H1 (cell line): ENCODE measurements at regions not wholly inside any gene's neighbourhood (a gene's known extent, or its start where the extent isn't known, plus 50 kb on each side); places are given as distances from the start of the nearest gene placed in this dataset.

ENCODE experiments used
- CTCF ChIA-PET: fragments of 300-600 bp; sonication (Branson Sonifier 250); formaldehyde crosslinking; loops from one replicate; lab custom pipeline; 2021; ENCODE audit not compliant: partially characterized antibody; lab: Charles Lee
- POLR2A ChIA-PET: fragments of 300-600 bp; sonication (Branson Sonifier 250); formaldehyde crosslinking; loops from one replicate; lab custom pipeline; 2021; ENCODE audit warnings: inconsistent platforms; ENCODE audit not compliant: partially characterized antibody; lab: Charles Lee
- DNase-seq, 2 experiments: peaks; one replicate each; pipeline versions ENCODE4 v3.0.0 to v3.0.0-alpha.2; 2010 to 2022; ENCODE audit warnings: low spot score in 2 of 2, low read depth in 1 of 2, mixed read lengths in 1 of 2
- FAIRE-seq: peaks from 2 replicates; lab custom pipeline; 2011; peaks lifted over from hg19 to GRCh38; lab: Jason Lieb, UNC
- H2AFZ ChIP-seq: 2 replicates; pipeline ENCODE4 v1.8.1; 2012; ENCODE audit warnings: low read length, inconsistent platforms
- H2AK5ac ChIP-seq: 2 replicates; pipeline ENCODE4 v1.6.1; 2013; ENCODE audit warnings: low read depth, low read length
- H2BK120ac ChIP-seq: replicated peaks from 2 replicates; pipeline ENCODE3; 2013; ENCODE audit warnings: low read depth, low read length, inconsistent platforms
- H2BK12ac ChIP-seq: 2 replicates; pipeline ENCODE4 v1.6.1; 2013; ENCODE audit warnings: low read depth, low read length
- H2BK15ac ChIP-seq: 2 replicates; pipeline ENCODE4 v1.6.1; 2013; ENCODE audit warnings: low read length
- H2BK20ac ChIP-seq: 2 replicates; pipeline ENCODE4 v1.6.1; 2013; ENCODE audit warnings: low read length
- H2BK5ac ChIP-seq: 2 replicates; pipeline ENCODE4 v1.6.1; 2013; ENCODE audit warnings: low read depth, low read length
- H3K14ac ChIP-seq: 2 replicates; pipeline ENCODE4 v1.6.1; 2013; ENCODE audit warnings: inconsistent platforms; ENCODE audit not compliant: insufficient read length
- H3K18ac ChIP-seq: 2 replicates; pipeline ENCODE4 v1.6.1; 2013; ENCODE audit warnings: low read length; ENCODE audit errors: extremely low read depth
- H3K23ac ChIP-seq: 2 replicates; pipeline ENCODE4 v1.6.1; 2013; ENCODE audit warnings: inconsistent platforms; ENCODE audit not compliant: insufficient read length
- H3K23me2 ChIP-seq: 2 replicates; pipeline ENCODE4 v1.6.1; 2013; ENCODE audit warnings: low read depth, low read length
- H3K27ac ChIP-seq: 2 replicates; pipeline ENCODE4 v1.6.1; 2011; ENCODE audit warnings: low read depth, low read length, inconsistent platforms
- H3K27me3 ChIP-seq, 4 experiments: replicated peaks in 1 of 4; 1 replicate in 1 of 4; 2 replicates in 3 of 4; pipeline versions ENCODE4 v1.6.1 to v1.8.1; 2011 to 2013; ENCODE audit warnings: low read length in 3 of 4, mild to moderate bottlenecking in 3 of 4, inconsistent platforms in 2 of 4, mixed read lengths in 2 of 4, moderate library complexity in 1 of 4; ENCODE audit not compliant: control insufficient read depth in 3 of 4, insufficient read depth in 3 of 4; ENCODE audit errors: extremely low read depth in 1 of 4
- H3K36me3 ChIP-seq, 4 experiments: 2 replicates each; pipeline versions ENCODE4 v1.6.1 to v1.8.1; 2011 to 2013; ENCODE audit warnings: mild to moderate bottlenecking in 4 of 4, low read length in 3 of 4, moderate library complexity in 2 of 4, control low read depth in 1 of 4, inconsistent platforms in 1 of 4; ENCODE audit not compliant: insufficient read depth in 4 of 4, control insufficient read depth in 2 of 4
- H3K4ac ChIP-seq: replicated peaks from 2 replicates; pipeline ENCODE3; 2013; ENCODE audit warnings: low read length, low read depth, mixed read lengths, inconsistent platforms; ENCODE audit not compliant: insufficient read length
- H3K4me1 ChIP-seq, 4 experiments: replicated peaks in 1 of 4; 1 replicate in 1 of 4; 2 replicates in 3 of 4; pipeline versions ENCODE4 v1.6.1 to v1.8.1; 2011 to 2013; ENCODE audit warnings: low read length in 3 of 4, inconsistent platforms in 2 of 4, mixed read lengths in 1 of 4; ENCODE audit not compliant: insufficient read depth in 4 of 4, control insufficient read depth in 3 of 4
- H3K4me2 ChIP-seq, 2 experiments: 2 replicates each; pipeline versions ENCODE4 v1.6.1 to v1.8.1; 2011 to 2013; ENCODE audit warnings: low read depth in 2 of 2, low read length in 2 of 2, control low read depth in 1 of 2, inconsistent platforms in 1 of 2, mild to moderate bottlenecking in 1 of 2; ENCODE audit not compliant: insufficient read depth in 1 of 2
- H3K4me3 ChIP-seq, 4 experiments: fragments of 200-600, 300-600 bp in 1 of 4; sonication (generic), shearing (Covaris generic), sonication (Bioruptor Twin) in 1 of 4; 2 replicates each; pipeline versions ENCODE4 v1.5.1 to v1.8.1; 2011 to 2016; ENCODE audit warnings: low read length in 4 of 4, low read depth in 3 of 4, control low read depth in 2 of 4, inconsistent platforms in 2 of 4, mild to moderate bottlenecking in 2 of 4, mixed read lengths in 1 of 4, moderate library complexity in 1 of 4; ENCODE audit not compliant: insufficient read depth in 2 of 4; ENCODE audit errors: extremely low read depth in 1 of 4
- H3K56ac ChIP-seq: replicated peaks from 2 replicates; pipeline ENCODE3; 2013; ENCODE audit warnings: low read depth, mild to moderate bottlenecking, mixed read lengths, low read length, inconsistent platforms; ENCODE audit not compliant: insufficient read length
- H3K79me1 ChIP-seq: 2 replicates; pipeline ENCODE4 v1.6.1; 2013; ENCODE audit warnings: low read depth, low read length, control low read depth
- H3K79me2 ChIP-seq, 2 experiments: 2 replicates each; pipeline versions ENCODE4 v1.6.1 to v1.8.1; 2012 to 2013; ENCODE audit warnings: low read length in 2 of 2, mild to moderate bottlenecking in 2 of 2, inconsistent platforms in 1 of 2; ENCODE audit not compliant: insufficient read depth in 2 of 2, control insufficient read depth in 1 of 2
- H3K9ac ChIP-seq, 4 experiments: replicated peaks in 1 of 4; 1 replicate in 1 of 4; 2 replicates in 3 of 4; pipeline versions ENCODE4 v1.6.1 to v1.8.1; 2011 to 2013; ENCODE audit warnings: low read depth in 3 of 4, low read length in 3 of 4, control low read depth in 2 of 4, mild to moderate bottlenecking in 2 of 4, moderate library complexity in 2 of 4, inconsistent platforms in 1 of 4; ENCODE audit errors: extremely low read depth in 1 of 4
- H3K9me3 ChIP-seq, 2 experiments: 2 replicates each; pipeline versions ENCODE4 v1.6.1 to v1.8.1; 2012 to 2013; ENCODE audit warnings: mild to moderate bottlenecking in 2 of 2, moderate library complexity in 2 of 2, control low read depth in 1 of 2, inconsistent platforms in 1 of 2, low read depth in 1 of 2, low read length in 1 of 2, mixed read lengths in 1 of 2; ENCODE audit not compliant: insufficient read depth in 2 of 2
- H4K20me1 ChIP-seq, 2 experiments: replicated peaks in 1 of 2; 2 replicates each; pipeline versions ENCODE3 to v1.8.1; 2011 to 2013; ENCODE audit warnings: inconsistent platforms in 2 of 2, low read length in 2 of 2, mild to moderate bottlenecking in 1 of 2; ENCODE audit not compliant: insufficient read depth in 2 of 2, control insufficient read depth in 1 of 2
- H4K5ac ChIP-seq: 2 replicates; pipeline ENCODE4 v1.6.1; 2013; ENCODE audit warnings: low read length, low read depth, mixed read lengths, inconsistent platforms; ENCODE audit not compliant: insufficient read length
- H4K8ac ChIP-seq: 2 replicates; pipeline ENCODE4 v1.8.0; 2013; ENCODE audit warnings: mild to moderate bottlenecking, moderate library complexity, low read length, inconsistent platforms; ENCODE audit not compliant: insufficient read depth; ENCODE audit errors: extremely low read depth
- H4K91ac ChIP-seq: replicated peaks from 2 replicates; pipeline ENCODE3; 2013; ENCODE audit warnings: low read length, mixed read lengths, inconsistent platforms; ENCODE audit not compliant: insufficient read length
- CHD1 ChIP-seq: IDR thresholded peaks from 2 replicates; pipeline ENCODE4 v1.6.1; 2012; ENCODE audit warnings: low read depth, low read length, improper control_type of control experiment
- EP300 ChIP-seq, 2 experiments: IDR thresholded peaks; 1 replicate in 1 of 2; 2 replicates in 1 of 2; pipeline ENCODE4 v1.6.1; 2011 to 2012; ENCODE audit warnings: low read depth in 2 of 2, low read length in 2 of 2, mild to moderate bottlenecking in 2 of 2, borderline replicate concordance in 1 of 2, inconsistent platforms in 1 of 2, moderate library complexity in 1 of 2
- FOSL1 ChIP-seq: IDR thresholded peaks from 2 replicates; pipeline ENCODE4 v1.6.1; 2011; ENCODE audit warnings: mild to moderate bottlenecking, low read depth, low read length, moderate library complexity; ENCODE audit not compliant: insufficient read depth
- JUN ChIP-seq: IDR thresholded peaks from 2 replicates; pipeline ENCODE4 v1.6.1; 2011; ENCODE audit warnings: low read depth, mild to moderate bottlenecking, improper control_type of control experiment, low read length
- NRF1 ChIP-seq: IDR thresholded peaks from 2 replicates; pipeline ENCODE4 v1.6.1; 2011; ENCODE audit warnings: mild to moderate bottlenecking, low read depth, low read length, improper control_type of control experiment
- WGBS, 2 experiments: shearing (Covaris generic) in 1 of 2; methylation state at CpG; one replicate each; pipeline versions ENCODE4 v1.1.6 to v1.1.7; 2013 to 2015; ENCODE audit warnings: low lambda C conversion rate in 2 of 2, mixed read lengths in 2 of 2, inconsistent platforms in 1 of 2, low coverage in 1 of 2, missing lambda C conversion rate in 1 of 2; ENCODE audit not compliant: insufficient replicate concordance in 2 of 2, insufficient coverage in 1 of 2, insufficient read length in 1 of 2; ENCODE audit errors: extremely low coverage in 1 of 2, missing lambda C conversion rate in 1 of 2; 5-methylcytosine and 5-hydroxymethylcytosine counted together

DNA sequence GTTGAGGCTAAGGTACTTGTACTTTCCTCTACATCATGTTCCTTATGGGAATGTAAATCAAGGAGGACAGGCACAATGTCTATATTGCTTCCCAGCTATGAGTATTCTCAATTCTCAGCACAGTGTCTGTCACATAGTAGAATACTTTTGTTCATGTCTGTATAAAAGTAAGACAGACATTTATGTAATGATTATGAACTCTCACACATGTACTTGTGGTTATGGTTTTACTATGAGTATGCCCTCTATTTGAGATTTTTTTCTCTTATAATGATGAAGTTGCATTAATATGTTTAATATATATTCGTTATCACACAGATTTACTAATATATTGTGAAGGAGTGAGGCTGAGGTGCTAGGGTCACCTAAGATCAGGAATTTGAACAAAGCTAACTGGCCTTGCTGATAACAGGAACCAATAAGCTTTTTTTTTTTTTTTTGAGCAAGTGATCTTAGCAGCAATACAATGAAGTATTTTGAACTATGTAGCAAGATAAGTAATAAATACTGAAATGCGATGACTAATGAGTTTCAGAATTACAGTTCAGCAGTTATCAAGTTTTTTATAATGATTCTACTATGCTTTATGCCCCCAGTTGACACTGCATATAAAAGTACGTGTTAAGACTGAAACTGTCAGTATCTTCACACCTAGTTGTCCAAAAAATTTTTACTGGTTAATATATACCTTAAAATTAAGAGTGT, 623.1 kb downstream of the HTR1B start:
- no peaks in the 10 kb centered on the region for H3K79me2 ChIP-seq
- no peak overlapping the region for H3K23ac ChIP-seq
- H4K8ac ChIP-seq, result no peak overlapping the region
- no peaks in the 10 kb centered on the region for H4K20me1 ChIP-seq
- H3K23me2 ChIP-seq, result no peaks in the 10 kb centered on the region
- TF ChIP-seq CHD1 (no peak), JUN (no peak), FOSL1 (no peak), EP300 (IDR thresholded peaks at IDR 0.05; ENCODE audit: borderline replicate concordance in 1 of 2, low read depth in 2 of 2, low read length in 2 of 2) (no peak), NRF1 (no peak)
- no peak overlapping the region for H3K56ac ChIP-seq
- H3K36me3 ChIP-seq, result no peaks in the 10 kb centered on the region
- no peak overlapping the region for H2AK5ac ChIP-seq
- no peaks in the 10 kb centered on the region for H3K9me3 ChIP-seq
- FAIRE-seq (no peak), DNase-seq (no peak)
- no peak overlapping the region for H3K4me3 ChIP-seq
- no peak overlapping the region for H3K14ac ChIP-seq
- H4K5ac ChIP-seq, result no peak overlapping the region
- POLR2A ChIA-PET, result no interaction called here
- no peak overlapping the region for H2BK120ac ChIP-seq
- H2BK15ac ChIP-seq, result no peak overlapping the region
- H3K9ac ChIP-seq, result no peak overlapping the region
- H3K27me3 ChIP-seq, result no peaks in the 10 kb centered on the region
- H3K79me1 ChIP-seq, result no peaks in the 10 kb centered on the region
- H2BK20ac ChIP-seq, result no peak overlapping the region
- H4K91ac ChIP-seq, result no peak overlapping the region
- no peak overlapping the region for H2AFZ ChIP-seq
- no peak overlapping the region for H2BK12ac ChIP-seq
- no peak overlapping the region for H3K18ac ChIP-seq
- H2BK5ac ChIP-seq, result no peak overlapping the region
- 91% methylated on average over 3 of the region's 3 CpGs; no CpG with 5 or more reads in 1 of the 2 experiments for WGBS, 2 experiments
- H3K27ac ChIP-seq, result no peak overlapping the region
- peaks cover 0 to 6% (median under 1%) of the 10 kb centered on the region in 4 experiments; a peak in 2 of 7 replicates for H3K4me1 ChIP-seq
- H3K4me2 ChIP-seq, result no peak overlapping the region
- CTCF ChIA-PET, result no interaction called here
- H3K4ac ChIP-seq, result no peak overlapping the region
